Uterus (tissue), 3 donors: ENCODE measurements at regions not wholly inside any gene's neighbourhood (a gene's known extent, or its start where the extent isn't known, plus 50 kb on each side); places are given as distances from the start of the nearest gene placed in this dataset.
"Not testable (repeated sequence)": the region's sequence is repeated elsewhere in the genome, so short reads cannot be mapped to it uniquely, and the experiment has no call there.

ENCODE experiments used
- DNase-seq, 2 donors: peaks; one replicate each; pipeline ENCODE4 v3.0.0-alpha.2; 2019 to 2020
- H3K27ac ChIP-seq, 2 donors: fragments of 200-600 bp; sonication (generic); 1 replicate in 1 of 2; 2 replicates in 1 of 2; pipeline ENCODE4 v1.5.1; 2016 to 2018
- H3K27me3 ChIP-seq, 2 donors: fragments of 200-600 bp; sonication (generic); one replicate each; pipeline ENCODE4 v1.5.1; 2018 to 2019; ENCODE audit warnings: control low read depth in 1 of 2
- H3K36me3 ChIP-seq, 2 donors: fragments of 200-600 bp; sonication (generic); one replicate each; pipeline ENCODE4 v1.5.1; 2019; ENCODE audit warnings: control low read depth in 1 of 2
- H3K4me1 ChIP-seq, 2 donors: fragments of 200-600 bp; sonication (generic); one replicate each; pipeline ENCODE4 v1.5.1; 2018 to 2019; ENCODE audit warnings: control low read depth in 1 of 2
- H3K4me3 ChIP-seq, 2 donors: fragments of 200-600 bp; sonication (generic); 1 replicate in 1 of 2; 2 replicates in 1 of 2; pipeline ENCODE4 v1.5.1; 2018 to 2019; ENCODE audit warnings: mild to moderate bottlenecking in 1 of 2
- H3K9me3 ChIP-seq, 2 donors: fragments of 200-600 bp; sonication (generic); one replicate each; pipeline ENCODE4 v1.5.1; 2019; ENCODE audit warnings: control low read depth in 1 of 2
- CTCF ChIP-seq, 4 experiments: fragments of 200-600 bp in 2 of 4; fragments of 450-650 bp in 2 of 4; sonication (generic) in 2 of 4; IDR thresholded peaks; one replicate each; pipeline ENCODE4 v1.5.1; 2016 to 2019; ENCODE audit warnings: antibody characterized with exemption in 4 of 4, mild to moderate bottlenecking in 2 of 4, moderate library complexity in 1 of 4
- POLR2A ChIP-seq, 2 donors: fragments of 450-650 bp; IDR thresholded peaks; one replicate each; pipeline ENCODE4 v1.6.1; 2016; ENCODE audit warnings: antibody characterized with exemption in 2 of 2, mild to moderate bottlenecking in 1 of 2, moderate library complexity in 1 of 2
- intact Hi-C: fragments of 100-400 bp; cut with DNase I; formaldehyde crosslinking; loops from one replicate; pipeline ENCODE4 v1.15.1; 2023; ENCODE audit warnings: low total_unique reads
- donor health status: DM: yes; HTN: yes; CAD: no.

- H3K36me3 ChIP-seq: no peaks in the 10 kb centered on the region
- H3K27ac ChIP-seq: no peak overlapping the region
- DNase-seq: no peak
- TF ChIP-seq CTCF (IDR thresholded peaks at IDR 0.05): no peak
- no peak for TF ChIP-seq POLR2A (IDR thresholded peaks at IDR 0.05)
- no peaks in the 10 kb centered on the region for H3K9me3 ChIP-seq
- no peak overlapping the region for H3K4me3 ChIP-seq
- no peaks in the 10 kb centered on the region for H3K4me1 ChIP-seq
- no peaks in the 10 kb centered on the region for H3K27me3 ChIP-seq
- intact Hi-C loops: no loop called here
Observed at GRCh38 chr5:96193946-96194345, 232.3 kb upstream of the ELL2 start.

DNA sequence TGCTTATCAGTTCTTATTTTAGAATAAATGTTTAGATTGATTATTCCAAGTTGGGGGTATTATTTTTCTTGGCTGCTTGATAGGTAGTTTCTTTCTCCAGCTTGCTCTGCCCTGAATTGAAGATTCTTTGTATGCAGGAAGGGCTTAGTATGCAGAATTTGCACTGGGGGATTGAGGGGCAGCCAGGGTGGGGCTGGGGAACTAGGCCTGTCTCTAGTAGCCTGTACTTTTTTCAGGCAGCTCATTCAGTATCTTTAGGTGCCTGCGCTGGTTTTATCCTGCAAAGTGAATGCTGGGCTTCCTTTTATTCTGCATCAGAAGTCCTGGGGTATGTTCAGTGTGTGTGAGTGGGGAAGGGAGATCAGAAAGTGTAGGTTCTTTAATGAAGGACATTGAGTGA, 228.3 kb upstream of the ELL2 start:
- no peaks in the 10 kb centered on the region for H3K9me3 ChIP-seq
- no peaks in the 10 kb centered on the region for H3K4me1 ChIP-seq
- TF ChIP-seq POLR2A (IDR thresholded peaks at IDR 0.05) (no peak), CTCF (IDR thresholded peaks at IDR 0.05) (no peak)
- H3K27ac ChIP-seq: no peak overlapping the region
- H3K27me3 ChIP-seq: no peaks in the 10 kb centered on the region
- no peak overlapping the region for H3K4me3 ChIP-seq
- intact Hi-C loops: no loop called here
- no peak for DNase-seq
- no peaks in the 10 kb centered on the region for H3K36me3 ChIP-seq

GRCh38 chr5:96189028-96189826, 227.6 kb upstream of the ELL2 start:
- H3K9me3 ChIP-seq: no peaks in the 10 kb centered on the region
- H3K4me1 ChIP-seq: no peaks in the 10 kb centered on the region
- H3K36me3 ChIP-seq: no peaks in the 10 kb centered on the region
- no peak overlapping the region for H3K27ac ChIP-seq
- TF ChIP-seq POLR2A (IDR thresholded peaks at IDR 0.05): no peak
- no peak for TF ChIP-seq CTCF (IDR thresholded peaks at IDR 0.05)
- intact Hi-C loops: no loop called here
- H3K27me3 ChIP-seq: no peaks in the 10 kb centered on the region
- DNase-seq: no peak
- H3K4me3 ChIP-seq: no peak overlapping the region

DNA sequence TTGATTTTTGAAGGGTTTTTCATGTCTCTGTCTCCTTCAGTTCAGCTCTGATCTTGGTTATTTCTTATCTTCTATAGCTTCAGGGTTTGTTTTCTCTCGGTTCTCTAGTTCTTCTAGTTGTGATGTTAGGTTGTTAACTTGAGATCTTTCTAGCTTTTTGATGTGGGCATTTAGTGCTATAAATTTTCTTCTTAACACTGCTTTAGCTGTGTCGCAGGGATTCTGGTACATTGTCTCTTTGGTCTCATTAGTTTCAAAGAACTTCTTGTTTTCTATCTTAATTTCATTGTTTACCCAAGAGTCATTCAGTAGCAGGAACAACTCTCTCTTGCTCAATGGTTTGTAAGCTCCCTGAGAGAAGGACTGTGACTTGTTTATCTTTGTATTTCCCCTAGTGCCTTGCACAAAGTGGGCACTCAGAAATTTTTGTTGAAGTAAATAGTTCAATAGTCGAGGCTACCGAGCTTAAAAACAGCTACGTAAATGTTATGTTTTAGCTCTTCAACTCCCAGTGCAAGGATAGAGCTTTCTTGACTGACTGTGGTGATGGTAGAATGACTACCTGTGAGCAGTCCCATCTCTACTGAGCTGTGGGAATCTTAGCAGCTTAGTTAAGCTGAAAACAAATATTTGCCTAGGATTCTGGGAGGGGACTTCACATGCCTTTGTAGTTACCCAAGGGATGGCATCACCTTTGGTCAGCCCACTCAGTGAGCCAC, 225.8 kb upstream of the ELL2 start:
- Histone ChIP-seq H3K27me3 (no peaks in the 10 kb centered on the region), H3K36me3 (no peaks in the 10 kb centered on the region), H3K27ac (no peak overlapping the region), H3K4me3 (no peak overlapping the region), H3K4me1 (no peaks in the 10 kb centered on the region), H3K9me3 (no peaks in the 10 kb centered on the region)
- no peak for DNase-seq
- TF ChIP-seq POLR2A (IDR thresholded peaks at IDR 0.05): no peak
- no peak for TF ChIP-seq CTCF (IDR thresholded peaks at IDR 0.05)
- intact Hi-C loops: no loop called here

DNA sequence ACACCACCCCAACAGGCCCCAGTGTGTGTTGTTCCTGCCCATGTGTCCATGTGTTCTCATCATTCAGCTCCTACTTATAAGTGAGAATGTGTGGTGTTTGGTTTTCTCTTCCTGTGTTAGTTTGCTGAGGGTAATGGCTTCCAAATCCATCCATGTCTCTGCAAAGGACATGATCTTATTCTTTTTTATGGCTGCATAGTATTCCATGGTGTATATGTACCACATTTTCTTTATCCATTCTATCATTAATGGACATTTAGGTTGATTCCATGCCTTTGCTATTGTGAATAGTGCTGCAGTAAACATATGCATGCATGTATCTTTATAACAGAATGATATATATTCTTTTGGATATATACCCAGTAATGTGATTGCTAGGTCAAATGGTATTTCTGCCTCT, 222.9 kb upstream of the ELL2 start:
- intact Hi-C loops, H3K27ac ChIP-seq, H3K27me3 ChIP-seq, H3K9me3 ChIP-seq, H3K36me3 ChIP-seq, H3K4me3 ChIP-seq, H3K4me1 ChIP-seq, DNase-seq: not testable (repeated sequence)
